HG02798 (cell line): ENCODE measurements at regions not wholly inside any gene's neighbourhood (a gene's known extent, or its start where the extent isn't known, plus 50 kb on each side); places are given as distances from the start of the nearest gene placed in this dataset.
"Not testable (repeated sequence)": the region's sequence is repeated elsewhere in the genome, so short reads cannot be mapped to it uniquely, and the experiment has no call there.

Experiments used
- ATAC-seq: cut with Tn5 transposase; IDR thresholded peaks from one replicate; pipeline ENCODE4 v1.9.1; 2021; ENCODE audit warnings: mild to moderate bottlenecking; ENCODE audit not compliant: unreplicated experiment, poor library complexity

- ATAC-seq: no peak
Observed at GRCh38 chr2:126952216-126952615, 53.5 kb downstream of the TEX51 start.

GRCh38 chr2:126953483-126953882 is 54.8 kb downstream of the TEX51 start:
- ATAC-seq: no peak

- no peak for ATAC-seq
Observed at GRCh38 chr2:126954831-126955230, 56.1 kb downstream of the TEX51 start.

GRCh38 chr2:126956773-126957172 is 58.1 kb downstream of the TEX51 start:
- ATAC-seq: not testable (repeated sequence)

GRCh38 chr2:126963390-126963789 is 64.7 kb downstream of the TEX51 start:
- ATAC-seq: no peak

GRCh38 chr2:126966601-126967000 is 67.9 kb downstream of the TEX51 start:
- no peak for ATAC-seq

GRCh38 chr2:126970583-126970982 is 71.9 kb downstream of the TEX51 start:
- no peak for ATAC-seq

- no peak for ATAC-seq
Observed at GRCh38 chr2:126971162-126971480, 72.4 kb downstream of the TEX51 start.

- peak; percentile 95 for ATAC-seq
Observed at GRCh38 chr2:126971481-126972278, 73.0 kb downstream of the TEX51 start.

GRCh38 chr2:126972279-126972626 is 73.6 kb downstream of the TEX51 start:
- no peak for ATAC-seq

GRCh38 chr2:126973745-126974144 is 75.1 kb downstream of the TEX51 start:
- ATAC-seq: no peak

GRCh38 chr2:126975671-126976655 is 77.3 kb downstream of the TEX51 start:
- ATAC-seq: no peak

GRCh38 chr2:126976721-126977328 is 78.1 kb downstream of the TEX51 start:
- ATAC-seq: no peak

GRCh38 chr2:126978333-126978732 is 79.6 kb downstream of the TEX51 start:
- ATAC-seq: no peak

GRCh38 chr2:126979039-126980003 is 80.6 kb downstream of the TEX51 start:
- ATAC-seq: no peak

GRCh38 chr2:126981476-126981875 is 82.8 kb downstream of the TEX51 start:
- no peak for ATAC-seq

- ATAC-seq: no peak
Observed at GRCh38 chr2:126982935-126983334, 84.2 kb downstream of the TEX51 start.

- no peak for ATAC-seq
Observed at GRCh38 chr2:126986631-126987187, 88.0 kb downstream of the TEX51 start.

GRCh38 chr2:126988482-126988881 is 89.8 kb downstream of the TEX51 start:
- ATAC-seq: no peak

GRCh38 chr2:126989064-126989463 is 90.4 kb downstream of the TEX51 start:
- not testable (repeated sequence) for ATAC-seq
